ENCODE measurements at regions not wholly inside any gene's neighbourhood (a gene's known extent, or its start where the extent isn't known, plus 50 kb on each side); places are given as distances from the start of the nearest gene placed in this dataset.

DNA sequence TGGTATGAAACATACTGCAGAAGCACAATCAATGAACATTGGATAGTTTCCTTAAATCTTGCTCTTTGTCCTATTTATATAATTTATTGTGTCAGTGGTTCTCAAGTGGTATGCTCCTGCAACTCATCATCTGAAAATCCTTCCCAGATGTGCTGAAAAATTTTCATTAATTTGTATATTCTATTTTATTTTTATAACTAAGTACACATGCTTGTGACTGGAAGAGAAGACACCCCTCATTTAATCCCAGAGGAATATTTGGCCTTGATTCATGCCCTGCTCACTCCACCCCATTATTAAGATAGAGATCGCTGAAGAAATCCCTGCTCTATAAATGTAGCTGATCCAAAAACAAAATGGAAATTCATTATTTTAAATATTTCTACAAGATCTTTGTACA, 870.5 kb upstream of the CXADR start:
- TF ChIP-seq, protein P1, sequence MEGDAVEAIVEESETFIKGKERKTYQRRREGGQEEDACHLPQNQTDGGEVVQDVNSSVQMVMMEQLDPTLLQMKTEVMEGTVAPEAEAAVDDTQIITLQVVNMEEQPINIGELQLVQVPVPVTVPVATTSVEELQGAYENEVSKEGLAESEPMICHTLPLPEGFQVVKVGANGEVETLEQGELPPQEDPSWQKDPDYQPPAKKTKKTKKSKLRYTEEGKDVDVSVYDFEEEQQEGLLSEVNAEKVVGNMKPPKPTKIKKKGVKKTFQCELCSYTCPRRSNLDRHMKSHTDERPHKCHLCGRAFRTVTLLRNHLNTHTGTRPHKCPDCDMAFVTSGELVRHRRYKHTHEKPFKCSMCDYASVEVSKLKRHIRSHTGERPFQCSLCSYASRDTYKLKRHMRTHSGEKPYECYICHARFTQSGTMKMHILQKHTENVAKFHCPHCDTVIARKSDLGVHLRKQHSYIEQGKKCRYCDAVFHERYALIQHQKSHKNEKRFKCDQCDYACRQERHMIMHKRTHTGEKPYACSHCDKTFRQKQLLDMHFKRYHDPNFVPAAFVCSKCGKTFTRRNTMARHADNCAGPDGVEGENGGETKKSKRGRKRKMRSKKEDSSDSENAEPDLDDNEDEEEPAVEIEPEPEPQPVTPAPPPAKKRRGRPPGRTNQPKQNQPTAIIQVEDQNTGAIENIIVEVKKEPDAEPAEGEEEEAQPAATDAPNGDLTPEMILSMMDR (IDR thresholded peaks at IDR 0.05; ENCODE audit: extremely low read depth, missing control alignments): no peak
- DNase-seq (ENCODE audit: low spot score): no peak

DNA sequence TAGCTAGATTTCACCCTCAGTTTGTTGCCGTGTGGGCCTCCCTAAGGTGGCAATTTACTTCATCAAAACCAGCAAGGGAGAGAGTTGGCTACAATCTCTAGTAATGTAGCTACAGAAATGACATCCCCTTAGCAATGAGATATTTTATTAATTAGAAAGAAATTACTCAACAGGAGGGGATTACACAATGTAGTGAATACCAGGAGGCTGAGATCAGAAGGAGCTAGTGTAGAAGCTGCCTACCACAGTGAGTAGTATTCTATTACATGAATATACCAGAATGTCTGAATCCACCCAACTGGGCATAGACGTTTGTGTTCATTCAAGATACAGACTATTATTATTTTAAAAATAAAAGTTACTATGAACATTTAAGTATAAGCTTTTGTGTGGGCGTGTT, 868.2 kb upstream of the CXADR start:
- no peak for DNase-seq (ENCODE audit: low spot score)
- TF ChIP-seq, protein P1 (IDR thresholded peaks at IDR 0.05; ENCODE audit: extremely low read depth, missing control alignments): no peak

- TF ChIP-seq, protein P1 (IDR thresholded peaks at IDR 0.05; ENCODE audit: extremely low read depth, missing control alignments): no peak
- DNase-seq (ENCODE audit: low spot score): no peak
Observed at GRCh38 chr21:16650714-16651366, 862.0 kb upstream of the CXADR start.

- TF ChIP-seq, protein P1 (IDR thresholded peaks at IDR 0.05; ENCODE audit: extremely low read depth, missing control alignments): no peak
- DNase-seq (ENCODE audit: low spot score): no peak
Observed at GRCh38 chr21:16651956-16652355, 860.9 kb upstream of the CXADR start.

- TF ChIP-seq, protein P1 (IDR thresholded peaks at IDR 0.05; ENCODE audit: extremely low read depth, missing control alignments): no peak
- no peak for DNase-seq (ENCODE audit: low spot score)
Observed at GRCh38 chr21:16663436-16663835, 849.4 kb upstream of the CXADR start.

DNA sequence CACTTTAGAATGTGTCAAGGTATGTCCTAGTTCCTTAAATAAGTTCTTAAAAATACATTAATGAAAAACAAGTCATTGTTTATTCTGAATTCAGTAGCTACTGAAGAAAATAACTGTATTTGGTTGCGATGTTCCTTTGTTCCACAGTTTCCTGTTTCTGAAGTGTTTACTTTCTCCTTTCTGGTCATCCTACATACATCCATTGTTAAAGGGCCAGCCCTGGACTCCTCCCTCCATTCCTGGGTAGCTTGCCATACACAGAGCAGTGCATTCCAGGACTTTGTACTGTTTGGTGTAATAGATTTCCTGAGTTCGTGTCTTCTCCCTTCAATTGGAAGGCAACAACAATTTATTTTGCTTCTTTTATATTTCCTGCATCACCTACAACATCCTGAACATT, 845.4 kb upstream of the CXADR start:
- TF ChIP-seq, protein P1 (IDR thresholded peaks at IDR 0.05; ENCODE audit: extremely low read depth, missing control alignments): no peak
- no peak for DNase-seq (ENCODE audit: low spot score)

DNA sequence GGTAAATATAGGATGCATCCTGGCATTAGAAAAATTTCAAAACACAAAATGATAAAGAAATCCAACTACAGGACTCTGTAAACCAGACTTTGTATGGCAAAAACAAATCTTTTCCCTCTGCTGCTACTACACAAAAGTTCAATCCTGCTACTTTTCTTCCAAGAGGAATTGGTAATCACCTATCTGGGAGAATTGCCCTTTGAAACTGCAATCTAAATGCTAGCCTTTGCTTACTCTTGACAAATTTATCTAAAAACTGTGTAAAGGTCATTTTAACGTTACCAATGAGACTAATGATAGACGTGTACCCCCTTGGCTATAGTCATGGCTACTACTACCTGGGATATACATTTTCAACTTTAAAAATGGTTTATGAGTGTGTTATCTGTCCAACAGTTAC, 837.9 kb upstream of the CXADR start:
- no peak for DNase-seq (ENCODE audit: low spot score)
- TF ChIP-seq, protein P1 (IDR thresholded peaks at IDR 0.05; ENCODE audit: extremely low read depth, missing control alignments): no peak

Data from GM20000 (cell line).